ENCODE measurements at regions not wholly inside any gene's neighbourhood (a gene's known extent, or its start where the extent isn't known, plus 50 kb on each side); places are given as distances from the start of the nearest gene placed in this dataset.
A peak's percentile ranks its signal among the peaks of the same experiment; 100 is the strongest.

DNA sequence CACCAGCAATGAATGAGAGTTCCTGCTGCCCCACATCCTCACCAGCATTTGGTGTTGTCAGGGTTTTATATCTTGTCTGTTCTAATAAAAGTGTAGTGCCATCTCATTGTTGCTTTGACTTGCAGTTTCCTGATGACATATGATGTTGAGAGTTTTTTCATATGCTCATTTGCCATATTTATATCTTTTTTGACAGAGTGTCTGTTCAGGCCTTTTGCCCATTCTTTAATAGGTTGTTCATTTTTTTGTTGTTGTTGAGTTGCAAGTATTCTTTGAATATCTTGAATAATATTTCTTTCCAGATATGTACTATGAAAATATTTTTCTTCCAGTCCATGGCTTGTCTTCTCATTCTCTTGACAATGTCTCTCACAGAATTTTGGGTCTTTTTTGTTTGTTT lies 111.7 kb upstream of the KCNJ15 start:
- TF ChIP-seq, protein P1, sequence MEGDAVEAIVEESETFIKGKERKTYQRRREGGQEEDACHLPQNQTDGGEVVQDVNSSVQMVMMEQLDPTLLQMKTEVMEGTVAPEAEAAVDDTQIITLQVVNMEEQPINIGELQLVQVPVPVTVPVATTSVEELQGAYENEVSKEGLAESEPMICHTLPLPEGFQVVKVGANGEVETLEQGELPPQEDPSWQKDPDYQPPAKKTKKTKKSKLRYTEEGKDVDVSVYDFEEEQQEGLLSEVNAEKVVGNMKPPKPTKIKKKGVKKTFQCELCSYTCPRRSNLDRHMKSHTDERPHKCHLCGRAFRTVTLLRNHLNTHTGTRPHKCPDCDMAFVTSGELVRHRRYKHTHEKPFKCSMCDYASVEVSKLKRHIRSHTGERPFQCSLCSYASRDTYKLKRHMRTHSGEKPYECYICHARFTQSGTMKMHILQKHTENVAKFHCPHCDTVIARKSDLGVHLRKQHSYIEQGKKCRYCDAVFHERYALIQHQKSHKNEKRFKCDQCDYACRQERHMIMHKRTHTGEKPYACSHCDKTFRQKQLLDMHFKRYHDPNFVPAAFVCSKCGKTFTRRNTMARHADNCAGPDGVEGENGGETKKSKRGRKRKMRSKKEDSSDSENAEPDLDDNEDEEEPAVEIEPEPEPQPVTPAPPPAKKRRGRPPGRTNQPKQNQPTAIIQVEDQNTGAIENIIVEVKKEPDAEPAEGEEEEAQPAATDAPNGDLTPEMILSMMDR (IDR thresholded peaks at IDR 0.05): no peak
- DNase-seq (ENCODE audit: low spot score) (no peak), ATAC-seq (ENCODE audit: low FRiP score) (no peak)

DNA sequence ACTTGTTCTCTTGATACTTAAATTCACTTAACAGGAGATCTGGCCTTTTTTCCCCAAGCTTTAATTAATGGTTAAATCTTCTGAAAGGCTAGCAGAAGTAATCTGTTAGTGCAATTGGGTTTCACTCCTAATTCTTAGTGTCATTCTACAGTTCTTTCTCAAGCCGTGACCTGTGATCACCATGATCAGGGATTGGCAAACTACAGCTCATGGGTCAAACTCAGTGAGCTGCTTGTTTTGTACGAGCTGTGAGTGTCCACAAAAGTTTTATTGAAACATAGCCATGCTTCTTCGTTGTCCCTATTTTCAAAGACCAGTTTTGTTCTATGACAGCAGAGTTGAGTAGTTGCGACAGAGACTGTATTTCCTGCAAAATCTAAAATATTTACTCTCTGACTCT lies 109.4 kb upstream of the KCNJ15 start:
- DNase-seq (ENCODE audit: low spot score) (no peak), ATAC-seq (ENCODE audit: low FRiP score) (no peak)
- TF ChIP-seq, protein P1 (IDR thresholded peaks at IDR 0.05): no peak

DNA sequence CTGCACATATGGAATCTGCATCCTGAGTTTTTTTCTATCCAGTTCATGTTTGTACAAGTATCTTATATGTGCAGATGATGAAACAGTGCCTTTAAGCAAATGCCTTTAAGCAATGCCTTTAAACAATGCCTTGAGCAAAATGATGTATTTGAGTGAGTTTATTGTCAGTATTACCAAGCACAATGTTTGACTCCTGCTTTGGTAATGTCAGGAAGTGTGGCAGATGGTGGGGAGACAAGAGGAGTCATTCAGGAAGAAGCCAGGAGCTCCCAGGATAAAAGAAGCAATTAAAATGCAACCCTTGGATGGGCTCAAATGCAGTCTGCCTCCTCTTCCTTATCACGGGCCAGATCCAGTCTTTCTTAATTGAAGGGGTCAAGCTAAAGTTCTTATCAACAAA lies 108.7 kb upstream of the KCNJ15 start:
- TF ChIP-seq, protein P1 (IDR thresholded peaks at IDR 0.05): no peak
- DNase-seq (ENCODE audit: low spot score) (no peak), ATAC-seq (ENCODE audit: low FRiP score) (no peak)

DNA sequence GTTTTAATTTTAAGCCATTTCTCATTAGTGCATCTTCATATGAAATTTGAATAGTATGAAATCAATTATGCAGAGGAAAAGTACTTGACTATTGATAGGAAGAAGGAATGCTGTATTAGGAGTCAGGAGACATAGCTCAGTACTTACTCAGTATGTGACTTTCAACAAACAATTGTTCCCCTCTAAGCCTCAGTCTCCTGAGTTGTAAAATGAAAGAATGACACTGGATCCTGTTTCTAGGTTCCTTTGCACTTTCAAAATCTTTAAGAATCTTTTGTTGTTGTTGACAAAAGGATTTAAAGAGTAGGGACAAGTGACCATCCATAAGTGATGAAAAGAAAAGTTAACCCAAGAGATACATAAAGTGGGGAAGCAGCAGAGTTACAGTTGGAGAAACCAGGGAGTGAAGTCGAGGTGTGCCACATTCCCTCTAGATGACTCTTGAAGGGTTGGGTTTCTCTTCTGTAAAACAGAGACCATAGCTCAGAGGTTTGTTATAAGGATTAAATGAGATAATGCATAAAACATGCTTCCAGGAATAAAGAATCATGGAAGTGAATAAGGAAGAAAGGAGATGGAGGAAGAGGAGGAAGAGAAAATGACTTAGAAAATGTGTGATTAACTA lies 105.7 kb upstream of the KCNJ15 start:
- TF ChIP-seq, protein P1 (IDR thresholded peaks at IDR 0.05): no peak
- DNase-seq (ENCODE audit: low spot score) (no peak), ATAC-seq (ENCODE audit: low FRiP score) (no peak)

DNA sequence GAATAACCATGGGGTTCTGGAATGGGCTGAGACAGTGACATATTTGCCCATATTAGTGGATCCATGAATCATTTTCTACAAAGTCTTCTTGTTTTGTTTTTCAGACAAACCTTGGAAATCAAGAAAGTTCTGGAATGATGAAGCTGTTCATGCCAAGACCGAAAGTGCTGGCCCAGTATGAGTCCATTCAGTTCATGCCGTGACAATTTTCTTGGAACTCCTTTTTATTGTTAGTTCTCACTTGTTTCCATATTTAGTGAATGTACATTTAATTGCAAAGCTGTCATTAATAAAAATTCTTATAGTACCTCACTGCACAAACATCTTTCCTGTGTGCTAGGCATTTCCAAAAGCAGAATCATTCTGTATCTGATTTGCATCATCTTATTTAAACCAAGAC lies 100.6 kb upstream of the KCNJ15 start:
- ATAC-seq (ENCODE audit: low FRiP score): no peak
- DNase-seq (ENCODE audit: low spot score): no peak
- TF ChIP-seq, protein P1 (IDR thresholded peaks at IDR 0.05): no peak

DNA sequence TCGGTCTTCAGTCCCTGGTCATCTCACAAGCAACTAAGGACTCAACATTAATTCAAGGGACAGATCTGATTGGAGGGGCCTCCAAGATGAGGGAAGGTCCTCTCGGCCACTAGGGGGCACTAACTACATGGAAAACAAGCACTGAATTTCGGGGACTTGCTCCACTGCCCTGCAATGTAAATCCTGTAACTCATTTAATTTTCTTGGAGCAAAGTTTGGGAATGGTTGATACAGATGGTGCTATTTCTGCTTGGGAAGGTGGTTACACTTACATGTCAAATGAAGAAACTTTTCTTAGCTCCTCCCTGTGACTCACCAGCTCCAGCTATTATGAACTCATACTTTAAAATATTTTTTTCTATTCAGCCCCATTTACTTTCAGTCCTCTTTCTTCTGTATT lies 97.4 kb upstream of the KCNJ15 start:
- TF ChIP-seq, protein P1 (IDR thresholded peaks at IDR 0.05): peak in 1 of 3 donors; percentile 27
- ATAC-seq (ENCODE audit: low FRiP score) (peak; percentile 76), DNase-seq (ENCODE audit: low spot score) (peak; percentile 52)

DNA sequence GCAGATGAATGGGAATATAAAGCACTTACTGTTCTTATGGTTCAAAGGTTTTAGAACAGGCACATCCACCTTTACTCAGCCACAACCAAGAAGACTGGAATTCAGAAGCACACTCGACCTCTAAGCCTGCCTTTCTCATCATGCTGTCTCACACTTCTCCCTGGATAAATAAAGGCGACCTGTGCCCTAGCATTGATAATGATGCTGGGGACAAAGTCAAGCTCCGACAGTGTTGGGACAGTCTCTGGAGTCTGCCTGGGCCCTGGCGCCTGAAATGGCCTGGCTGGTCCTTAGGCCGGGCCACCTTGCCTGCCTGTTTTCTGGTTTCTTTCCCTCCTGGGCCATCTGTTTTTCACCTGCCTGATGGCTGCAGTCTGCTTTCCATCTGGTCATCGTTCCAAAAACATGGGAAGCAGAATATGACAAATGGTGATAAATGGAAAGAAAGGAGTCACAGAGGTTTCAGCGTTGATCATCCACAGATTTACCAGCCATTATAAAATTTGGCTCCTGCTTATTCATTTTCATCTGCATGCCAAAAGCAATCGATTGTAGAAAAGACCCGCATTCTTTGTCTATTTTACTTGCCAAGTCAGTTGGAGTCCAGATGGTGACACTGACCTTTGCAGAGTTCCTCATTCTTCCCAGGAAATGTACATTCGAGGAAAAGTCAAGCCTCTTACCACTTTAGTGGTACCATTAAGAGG lies 91.2 kb upstream of the KCNJ15 start:
- DNase-seq (ENCODE audit: low spot score) (no peak), ATAC-seq (ENCODE audit: low FRiP score) (no peak)
- TF ChIP-seq, protein P1 (IDR thresholded peaks at IDR 0.05): no peak
